K562 (cell line): ENCODE measurements at regions not wholly inside any gene's neighbourhood (a gene's known extent, or its start where the extent isn't known, plus 50 kb on each side); places are given as distances from the start of the nearest gene placed in this dataset.

Source experiments
- CTCF ChIP-seq, 3 experiments: IDR thresholded peaks in 2 of 3; conservative IDR thresholded peaks in 1 of 3; 2 replicates each; pipeline ENCODE4 v1.5.1; 2011 to 2012; ENCODE audit warnings: low read length in 3 of 3, mild to moderate bottlenecking in 3 of 3, control low read depth in 2 of 3, improper control_type of control experiment in 1 of 3, inconsistent platforms in 1 of 3, low read depth in 1 of 3, mixed read lengths in 1 of 3, moderate library complexity in 1 of 3; ENCODE audit not compliant: insufficient read depth in 2 of 3
- HCFC1 ChIP-seq: IDR thresholded peaks from 2 replicates; pipeline ENCODE4 v1.6.1; 2012; ENCODE audit warnings: low read depth, low read length, improper control_type of control experiment
- HDAC6 ChIP-seq: IDR thresholded peaks from 2 replicates; pipeline ENCODE4 v1.6.1; 2012; ENCODE audit warnings: low read depth, mild to moderate bottlenecking, control low read depth, inconsistent platforms, low read length, moderate library complexity
- NR2C1 ChIP-seq, 2 experiments: fragments of 450-650 bp; IDR thresholded peaks; 2 replicates each; pipeline ENCODE4 v1.6.1; 2017; ENCODE audit warnings: mild to moderate bottlenecking in 2 of 2, antibody characterized with exemption in 1 of 2, inconsistent platforms in 1 of 2, missing compliant biosample characterization in 1 of 2, missing genetic modification characterization in 1 of 2
- POLR2AphosphoS5 ChIP-seq: IDR thresholded peaks from 2 replicates; pipeline ENCODE4 v1.6.1; 2011; ENCODE audit warnings: mild to moderate bottlenecking, low read depth, low read length, moderate library complexity; ENCODE audit not compliant: control insufficient read depth, insufficient read depth
- RBM25 ChIP-seq: fragments of 200-400 bp; formaldehyde crosslinking; IDR thresholded peaks from 2 replicates; pipeline ENCODE4 v1.6.1; 2018; ENCODE audit warnings: low read length, low read depth, moderate library complexity; ENCODE audit not compliant: severe bottlenecking
- XRCC5 ChIP-seq: fragments of 200-400 bp; formaldehyde crosslinking; IDR thresholded peaks from 2 replicates; pipeline ENCODE4 v1.6.1; 2017; ENCODE audit warnings: low read depth, mild to moderate bottlenecking, low read length
- ZNF384 ChIP-seq: IDR thresholded peaks from 2 replicates; pipeline ENCODE4 v1.6.1; 2012; ENCODE audit warnings: low read depth, low read length, improper control_type of control experiment
- ZNF512 ChIP-seq: IDR thresholded peaks from 2 replicates; pipeline ENCODE4 v1.6.1; 2016; ENCODE audit warnings: missing genetic modification characterization, missing compliant biosample characterization
- ZNF740 ChIP-seq, 3 experiments: fragments of 200-800 bp in 1 of 3; sonication (Bioruptor generic) in 1 of 3; sonication (generic) in 1 of 3; formaldehyde crosslinking in 1 of 3; IDR thresholded peaks; 2 replicates each; pipeline versions ENCODE4 v1.6.1 to v1.8.0; 2016 to 2022; ENCODE audit warnings: mild to moderate bottlenecking in 2 of 3, missing compliant biosample characterization in 2 of 3, missing genetic modification characterization in 2 of 3, missing genetic modification reagents in 1 of 3

- no peak for TF ChIP-seq HDAC6
- TF ChIP-seq CTCF (IDR thresholded peaks at IDR 0.05 in 2 of 3, conservative IDR thresholded peaks at IDR 0.05 in 1 of 3; ENCODE audit: insufficient read depth in 2 of 3, low read depth in 1 of 3, low read length in 3 of 3) = no peak
- TF ChIP-seq ZNF740 (CRISPR knock-in tag; IDR thresholded peaks at IDR 0.05) = no peak
- no peak for TF ChIP-seq ZNF740 (tag; IDR thresholded peaks at IDR 0.05)
- no peak for TF ChIP-seq ZNF512 (tag)
- TF ChIP-seq POLR2AphosphoS5 = no peak
- no peak for TF ChIP-seq XRCC5
- no peak for TF ChIP-seq ZNF384
- no peak for TF ChIP-seq HCFC1
- no peak for TF ChIP-seq NR2C1 (IDR thresholded peaks at IDR 0.05)
- TF ChIP-seq NR2C1 (tag; IDR thresholded peaks at IDR 0.05) = no peak
- TF ChIP-seq RBM25 = no peak
These were observed 96.8 kb upstream of the LSM8 start for GRCh38 chr7:118087126-118087525.
